Progenitor cell of endocrine pancreas (in vitro differentiated cells): ENCODE measurements at regions not wholly inside any gene's neighbourhood (a gene's known extent, or its start where the extent isn't known, plus 50 kb on each side); places are given as distances from the start of the nearest gene placed in this dataset.

Experiments
- DNase-seq: peaks from one replicate; pipeline ENCODE4 v3.0.0; 2021; ENCODE audit warnings: low spot score; ENCODE audit not compliant: unreplicated experiment
- H3K27ac Mint-ChIP-seq: 2 replicates; pipeline ENCODE4 v1.8.0; 2021; ENCODE audit warnings: mild to moderate bottlenecking, moderate library complexity, mixed read lengths
- H3K27me3 Mint-ChIP-seq: 2 replicates; pipeline ENCODE4 v1.8.0; 2021; ENCODE audit warnings: mixed read lengths
- H3K36me3 Mint-ChIP-seq: 2 replicates; pipeline ENCODE4 v1.8.0; 2022; ENCODE audit warnings: mixed read lengths; ENCODE audit not compliant: insufficient read depth
- H3K4me1 Mint-ChIP-seq: 2 replicates; pipeline ENCODE4 v1.8.0; 2021; ENCODE audit warnings: low read depth, mixed read lengths
- H3K4me3 Mint-ChIP-seq: 2 replicates; pipeline ENCODE4 v1.8.0; 2021; ENCODE audit warnings: low read depth, mild to moderate bottlenecking, moderate library complexity, mixed read lengths
- H3K9me3 Mint-ChIP-seq: 2 replicates; pipeline ENCODE4 v1.8.0; 2021; ENCODE audit warnings: low read depth, mixed read lengths
- TF ChIP-seq, protein P1 (sequence below): fragments of 200-600 bp; sonication (generic); IDR thresholded peaks from one replicate; pipeline ENCODE4 v1.5.0; 2021; ENCODE audit warnings: antibody characterized with exemption, mild to moderate bottlenecking; ENCODE audit not compliant: unreplicated experiment

DNA sequence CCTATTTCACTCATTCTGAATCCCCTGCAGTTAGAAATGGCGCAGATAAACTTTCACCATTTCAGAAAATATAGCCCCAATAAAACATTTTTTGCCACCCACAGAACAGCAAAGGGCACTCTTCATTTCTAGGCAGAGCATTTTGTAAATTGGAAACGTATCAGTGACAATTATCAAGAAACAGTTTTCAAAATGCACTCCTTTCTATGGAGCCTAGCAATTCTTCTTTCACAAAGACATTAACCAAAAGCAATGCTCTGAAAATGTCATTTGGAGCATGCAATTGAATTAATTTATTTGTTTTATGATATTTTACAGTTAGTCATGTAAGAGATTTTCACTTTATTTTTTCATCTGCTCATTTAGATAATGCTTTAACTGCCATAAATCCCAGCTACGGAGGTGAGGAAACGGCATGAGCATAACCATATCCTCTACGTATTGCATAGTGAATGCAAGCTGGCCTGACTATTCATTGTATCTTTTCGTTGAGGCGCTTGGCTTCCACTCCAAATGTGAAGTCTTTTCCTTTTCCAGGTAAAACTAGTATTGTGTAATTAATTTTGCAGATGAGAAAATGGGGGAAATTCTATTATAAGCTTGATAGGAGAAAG is 813.4 kb downstream of the C6orf118 start:
- Mint-ChIP-seq H3K9me3 (no peaks in the 10 kb centered on the region), H3K27ac (no peak overlapping the region), H3K4me1 (no peaks in the 10 kb centered on the region), H3K4me3 (no peak overlapping the region), H3K27me3 (no peaks in the 10 kb centered on the region), H3K36me3 (no peaks in the 10 kb centered on the region)
- DNase-seq, result no peak
- TF ChIP-seq, protein P1, sequence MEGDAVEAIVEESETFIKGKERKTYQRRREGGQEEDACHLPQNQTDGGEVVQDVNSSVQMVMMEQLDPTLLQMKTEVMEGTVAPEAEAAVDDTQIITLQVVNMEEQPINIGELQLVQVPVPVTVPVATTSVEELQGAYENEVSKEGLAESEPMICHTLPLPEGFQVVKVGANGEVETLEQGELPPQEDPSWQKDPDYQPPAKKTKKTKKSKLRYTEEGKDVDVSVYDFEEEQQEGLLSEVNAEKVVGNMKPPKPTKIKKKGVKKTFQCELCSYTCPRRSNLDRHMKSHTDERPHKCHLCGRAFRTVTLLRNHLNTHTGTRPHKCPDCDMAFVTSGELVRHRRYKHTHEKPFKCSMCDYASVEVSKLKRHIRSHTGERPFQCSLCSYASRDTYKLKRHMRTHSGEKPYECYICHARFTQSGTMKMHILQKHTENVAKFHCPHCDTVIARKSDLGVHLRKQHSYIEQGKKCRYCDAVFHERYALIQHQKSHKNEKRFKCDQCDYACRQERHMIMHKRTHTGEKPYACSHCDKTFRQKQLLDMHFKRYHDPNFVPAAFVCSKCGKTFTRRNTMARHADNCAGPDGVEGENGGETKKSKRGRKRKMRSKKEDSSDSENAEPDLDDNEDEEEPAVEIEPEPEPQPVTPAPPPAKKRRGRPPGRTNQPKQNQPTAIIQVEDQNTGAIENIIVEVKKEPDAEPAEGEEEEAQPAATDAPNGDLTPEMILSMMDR, result no peak

DNA sequence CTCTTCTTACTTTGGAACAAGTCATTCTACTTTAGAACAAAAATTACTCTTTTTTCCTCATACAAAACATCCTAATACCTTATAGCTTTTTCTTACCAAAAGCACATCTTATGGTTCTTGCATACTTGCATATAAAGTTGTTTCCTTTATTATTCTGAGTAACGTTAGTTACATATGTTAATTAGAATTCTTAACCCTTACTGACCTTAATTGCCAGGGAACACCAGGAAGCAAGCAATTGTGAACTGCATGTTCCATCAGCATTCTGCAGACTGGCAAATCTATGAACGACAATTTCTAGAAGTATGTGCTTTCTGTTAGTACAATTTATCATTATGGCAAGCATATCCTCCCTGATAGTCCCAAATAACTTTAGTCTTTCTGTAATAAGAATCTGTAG is 831.0 kb downstream of the C6orf118 start:
- Mint-ChIP-seq H3K36me3 (no peaks in the 10 kb centered on the region), H3K4me1 (no peaks in the 10 kb centered on the region), H3K9me3 (peaks cover 13% of the 10 kb centered on the region), H3K27ac (no peak overlapping the region), H3K4me3 (no peak overlapping the region), H3K27me3 (no peaks in the 10 kb centered on the region)
- TF ChIP-seq, protein P1, result no peak
- no peak for DNase-seq

DNA sequence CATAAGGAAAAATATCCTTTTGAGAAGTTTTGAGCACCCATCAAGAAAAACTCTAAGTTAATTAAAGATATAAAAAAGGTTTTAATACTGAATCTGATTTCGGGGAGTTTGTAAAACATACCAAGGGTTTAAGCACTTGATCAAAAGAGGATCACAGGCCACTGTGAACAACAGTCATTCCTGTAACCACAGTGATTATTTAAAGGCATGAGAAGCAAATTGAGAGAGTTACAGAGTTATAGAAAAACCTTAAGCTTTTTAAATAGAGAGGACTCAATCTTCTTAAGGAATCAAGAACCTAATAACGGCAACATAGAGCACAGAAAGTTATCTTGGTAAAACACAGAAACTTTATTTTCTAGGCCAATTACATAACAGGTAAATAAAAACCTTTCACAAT is 831.6 kb downstream of the C6orf118 start:
- Mint-ChIP-seq H3K27me3 (no peaks in the 10 kb centered on the region), H3K4me1 (no peaks in the 10 kb centered on the region), H3K36me3 (no peaks in the 10 kb centered on the region), H3K4me3 (no peak overlapping the region), H3K9me3 (peaks cover 12% of the 10 kb centered on the region), H3K27ac (no peak overlapping the region)
- TF ChIP-seq, protein P1, result no peak
- no peak for DNase-seq

DNA sequence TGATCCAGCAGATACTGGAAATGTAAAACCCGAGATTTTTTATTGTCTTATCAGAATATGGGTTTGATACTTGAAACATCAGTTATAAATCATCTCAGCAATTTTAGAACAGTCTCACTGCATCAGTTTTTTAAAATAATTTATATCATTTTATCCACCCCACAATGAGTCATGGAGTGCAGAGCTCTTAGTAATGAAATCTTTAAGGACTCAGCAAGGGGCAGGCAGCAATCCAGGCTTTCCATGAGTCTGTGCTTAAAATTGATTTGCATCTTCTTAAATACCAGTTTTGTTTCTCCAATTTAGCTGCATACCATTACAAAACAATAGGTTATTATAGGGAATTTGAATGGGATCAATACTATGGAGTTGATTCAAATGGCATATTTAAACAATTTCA is 832.3 kb downstream of the C6orf118 start:
- peaks cover 5% of the 10 kb centered on the region for H3K9me3 Mint-ChIP-seq
- H3K27me3 Mint-ChIP-seq, result no peaks in the 10 kb centered on the region
- H3K36me3 Mint-ChIP-seq, result no peaks in the 10 kb centered on the region
- H3K4me3 Mint-ChIP-seq, result no peak overlapping the region
- DNase-seq, result no peak
- H3K4me1 Mint-ChIP-seq, result no peaks in the 10 kb centered on the region
- no peak overlapping the region for H3K27ac Mint-ChIP-seq
- TF ChIP-seq, protein P1, result no peak

DNA sequence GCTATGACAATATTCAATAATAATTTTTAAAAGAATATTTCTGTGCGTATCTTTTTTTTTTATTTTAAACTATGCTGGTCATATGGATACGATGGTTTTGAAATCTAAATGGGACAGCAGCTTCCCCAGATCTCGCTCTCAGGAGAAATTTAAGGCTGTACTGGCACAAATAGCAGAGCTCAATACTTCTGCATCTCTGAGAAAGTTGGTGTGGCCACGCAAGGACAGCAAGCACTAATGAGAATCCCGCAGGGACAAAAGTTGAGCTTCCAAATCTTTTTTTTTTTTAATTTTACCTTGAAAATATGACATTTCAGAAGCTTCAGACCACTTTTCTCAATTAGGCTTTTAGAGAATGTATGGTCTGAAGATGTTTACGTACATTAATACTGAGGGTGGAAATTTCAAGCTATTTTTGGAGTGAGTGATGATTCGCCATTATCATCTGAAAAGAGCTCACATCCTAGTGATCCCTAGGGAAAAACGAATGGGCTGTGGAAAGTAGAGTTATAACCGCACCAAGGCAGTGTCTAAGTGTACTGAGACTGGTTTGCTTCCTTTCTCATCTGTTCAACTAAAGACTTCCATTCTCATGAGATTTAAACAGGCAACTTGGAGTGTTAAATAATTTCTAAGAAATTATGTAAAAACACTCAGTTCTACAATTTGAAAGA is 840.0 kb downstream of the C6orf118 start:
- Mint-ChIP-seq H3K4me3 (no peak overlapping the region), H3K4me1 (no peaks in the 10 kb centered on the region), H3K9me3 (no peaks in the 10 kb centered on the region), H3K27me3 (no peaks in the 10 kb centered on the region), H3K27ac (no peak overlapping the region), H3K36me3 (no peaks in the 10 kb centered on the region)
- no peak for DNase-seq
- TF ChIP-seq, protein P1, result no peak
